GM03348 (cell line): ENCODE measurements at regions not wholly inside any gene's neighbourhood (a gene's known extent, or its start where the extent isn't known, plus 50 kb on each side); places are given as distances from the start of the nearest gene placed in this dataset.
"Not testable (repeated sequence)": the region's sequence is repeated elsewhere in the genome, so short reads cannot be mapped to it uniquely, and the experiment has no call there.

Experiments used
- DNase-seq: peaks from one replicate; pipeline ENCODE4 v3.0.0; 2012; ENCODE audit warnings: low spot score

DNA sequence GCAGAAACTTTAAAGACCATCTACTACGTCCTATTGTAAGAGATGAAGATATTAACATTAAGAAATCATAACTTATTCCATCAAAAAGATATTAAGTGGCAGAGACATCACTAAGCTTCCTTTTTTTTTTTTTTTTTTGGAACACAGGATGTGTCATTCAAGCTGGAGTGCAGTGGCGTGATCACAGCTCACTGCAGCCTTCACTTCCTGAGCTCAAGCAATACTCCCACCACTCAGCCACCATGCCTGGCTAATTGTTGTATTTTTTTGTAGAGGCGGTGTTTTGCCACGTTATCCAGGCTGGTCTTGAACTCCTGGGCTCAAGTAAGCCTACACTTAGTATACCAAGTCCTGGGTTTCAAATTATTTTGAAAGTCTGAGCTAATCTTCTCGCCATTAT lies 169.7 kb upstream of the KCTD7 start:
- not testable (repeated sequence) for DNase-seq

DNA sequence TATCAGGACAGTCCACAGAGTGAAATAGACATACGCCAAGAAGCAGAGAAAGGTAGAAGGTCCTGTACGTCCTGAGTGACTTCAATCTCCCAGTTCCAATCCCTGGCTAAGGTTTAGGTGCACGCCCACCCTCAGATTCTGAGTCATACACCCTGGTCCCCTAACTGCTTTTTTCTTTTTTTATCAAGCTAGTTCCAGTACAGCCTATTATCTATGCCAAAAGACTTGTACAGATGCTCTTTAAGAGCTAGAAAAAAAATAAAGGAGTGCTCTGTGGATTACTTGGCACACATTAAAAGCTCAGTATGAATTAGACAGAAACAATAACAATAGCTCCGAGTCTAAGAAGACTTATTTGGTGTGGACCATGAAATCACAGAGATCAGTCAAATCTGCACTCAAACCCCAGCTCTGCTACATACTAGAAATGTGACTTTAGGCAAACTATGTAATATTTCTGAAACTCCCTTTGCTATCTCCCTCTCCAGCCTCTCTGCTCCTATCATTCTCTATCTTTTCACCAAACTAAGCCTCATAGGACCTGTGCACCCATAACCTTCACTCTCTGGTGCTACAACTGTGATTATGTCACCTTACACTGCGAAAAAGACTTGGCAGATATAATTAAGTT lies 168.8 kb upstream of the KCTD7 start:
- not testable (repeated sequence) for DNase-seq

DNA sequence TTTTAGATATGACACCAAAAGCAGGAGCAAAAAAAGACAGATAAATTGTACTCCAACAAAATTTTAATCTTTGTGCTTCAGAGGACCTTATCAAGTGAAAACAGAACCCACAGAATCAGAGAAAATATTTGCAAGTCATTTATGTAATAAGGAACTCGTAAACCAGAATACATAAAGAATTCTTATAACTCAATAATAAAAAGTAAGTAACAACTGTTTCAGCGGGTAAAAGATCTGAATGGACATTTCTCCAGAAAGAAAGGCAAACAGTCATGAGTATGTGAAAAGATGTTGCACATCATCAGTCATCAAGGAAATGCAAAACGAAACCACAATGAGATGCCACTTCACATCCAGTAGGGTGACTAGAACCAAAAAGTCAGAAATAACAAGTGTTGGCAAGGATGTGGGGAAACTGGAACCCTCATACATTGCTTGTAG lies 167.7 kb upstream of the KCTD7 start:
- DNase-seq: no peak

DNA sequence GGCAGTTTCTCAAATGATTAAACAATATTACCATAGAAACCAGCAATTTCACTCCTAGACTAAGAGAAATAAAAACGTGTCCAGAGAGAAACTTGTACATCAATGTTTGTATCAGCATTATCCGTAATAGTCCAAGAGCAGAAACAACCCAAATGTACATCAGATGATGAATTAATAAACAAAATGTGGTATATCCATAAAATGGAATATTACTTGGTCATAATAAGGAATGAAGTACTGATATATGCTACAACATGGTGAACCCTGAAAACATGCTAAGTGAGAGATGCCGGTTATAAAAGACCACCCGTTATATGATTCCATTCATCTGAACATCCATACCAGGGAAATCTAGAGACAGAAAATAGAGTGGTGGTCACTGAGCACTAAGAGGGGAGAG lies 167.3 kb upstream of the KCTD7 start:
- not testable (repeated sequence) for DNase-seq

DNA sequence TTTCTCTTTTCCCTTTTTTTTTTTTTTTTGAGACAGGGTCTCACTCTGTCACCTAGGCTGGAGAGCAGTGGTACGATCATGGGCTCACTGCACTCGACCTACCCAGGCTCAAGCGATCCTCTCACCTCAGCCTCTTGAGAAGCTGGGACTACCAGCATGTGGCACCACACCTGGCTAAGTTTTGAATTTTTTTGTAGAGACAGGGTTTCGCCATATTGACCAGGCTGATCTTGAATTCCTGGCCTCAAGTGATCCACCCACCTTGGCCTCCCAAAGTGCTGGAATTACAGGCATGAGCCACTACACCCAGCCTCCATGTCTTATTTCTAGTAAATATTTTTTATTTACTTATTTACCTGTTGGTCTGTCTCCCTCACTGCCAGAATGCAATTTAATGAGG lies 165.8 kb upstream of the KCTD7 start:
- DNase-seq: not testable (repeated sequence)

DNA sequence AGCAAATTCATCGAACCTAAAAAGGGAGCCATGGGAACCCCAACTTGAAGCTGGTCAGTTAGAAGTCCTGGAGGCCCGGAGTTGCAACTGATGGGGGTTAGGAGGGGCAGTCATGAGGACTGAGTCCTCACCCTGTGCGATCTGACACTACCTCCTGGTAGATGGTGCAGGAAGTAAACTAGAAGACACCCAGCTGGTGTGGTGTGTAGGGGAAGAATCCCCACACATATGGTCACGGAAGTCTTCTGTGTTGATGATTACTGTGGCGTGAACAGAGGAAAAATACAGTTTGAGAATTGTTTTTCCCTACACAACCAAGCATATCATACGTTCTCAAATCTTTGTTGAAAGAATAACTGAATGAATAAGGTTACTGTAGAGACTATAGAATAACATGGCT lies 164.6 kb upstream of the KCTD7 start:
- DNase-seq: no peak

DNA sequence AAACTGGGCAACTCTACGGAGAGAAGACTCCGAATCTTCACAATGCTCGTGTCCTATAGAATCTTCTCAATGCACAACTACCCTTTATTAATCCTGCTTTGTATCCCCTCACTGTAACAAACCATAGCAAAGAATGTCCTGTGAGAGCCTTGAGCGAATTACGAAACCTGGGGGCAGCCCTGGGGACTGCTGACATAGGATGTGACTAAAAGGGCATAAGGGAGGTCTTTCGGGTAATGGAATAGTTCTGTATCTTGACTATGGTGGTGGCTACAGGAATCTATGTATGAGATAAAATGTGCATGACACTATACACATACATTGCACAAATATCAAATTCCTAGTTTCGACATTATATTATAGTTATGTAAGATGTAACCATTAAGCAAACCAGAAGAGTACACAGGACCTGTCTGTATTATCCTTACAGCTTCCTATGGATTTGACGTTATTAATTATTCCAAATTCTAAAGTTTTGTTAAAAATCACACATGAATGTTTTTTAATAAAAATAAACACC lies 162.5 kb upstream of the KCTD7 start:
- no peak for DNase-seq

DNA sequence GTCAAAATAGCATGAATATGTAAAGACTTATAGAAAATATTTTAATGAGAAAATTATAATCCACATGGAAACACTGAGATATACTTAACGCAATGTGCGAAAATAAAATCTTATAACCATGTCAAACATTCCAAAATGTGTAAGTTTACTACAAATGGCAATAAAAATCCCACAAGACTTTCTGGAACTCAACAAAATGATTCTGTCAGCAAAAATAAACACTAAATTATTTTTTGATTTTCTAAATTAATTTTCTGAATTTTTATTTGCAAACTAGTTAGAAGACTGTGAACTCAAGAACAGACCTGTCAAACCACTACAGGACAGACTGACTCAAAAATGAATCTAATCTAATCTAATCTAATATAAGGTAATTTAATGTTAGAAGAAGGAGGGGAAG lies 160.8 kb upstream of the KCTD7 start:
- DNase-seq: no peak

DNA sequence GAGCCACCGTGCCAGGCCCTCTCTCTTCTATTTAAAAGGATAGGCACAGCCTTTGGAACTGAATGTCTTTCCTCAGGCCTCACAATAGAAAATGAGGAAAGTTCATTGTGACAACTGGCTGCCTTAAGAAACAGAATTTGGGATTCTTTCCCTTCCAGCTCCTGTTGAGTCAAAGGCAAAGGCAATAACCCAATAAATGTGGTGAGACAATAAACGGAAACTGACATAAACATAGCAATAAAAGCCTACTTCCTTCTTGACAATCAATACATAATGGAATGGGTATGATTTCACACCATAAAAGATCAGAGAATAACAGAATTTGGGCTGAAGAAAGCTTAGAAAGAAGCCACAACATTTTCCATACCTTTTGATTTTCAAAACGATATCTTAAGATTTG lies 155.6 kb upstream of the KCTD7 start:
- DNase-seq: not testable (repeated sequence)

DNA sequence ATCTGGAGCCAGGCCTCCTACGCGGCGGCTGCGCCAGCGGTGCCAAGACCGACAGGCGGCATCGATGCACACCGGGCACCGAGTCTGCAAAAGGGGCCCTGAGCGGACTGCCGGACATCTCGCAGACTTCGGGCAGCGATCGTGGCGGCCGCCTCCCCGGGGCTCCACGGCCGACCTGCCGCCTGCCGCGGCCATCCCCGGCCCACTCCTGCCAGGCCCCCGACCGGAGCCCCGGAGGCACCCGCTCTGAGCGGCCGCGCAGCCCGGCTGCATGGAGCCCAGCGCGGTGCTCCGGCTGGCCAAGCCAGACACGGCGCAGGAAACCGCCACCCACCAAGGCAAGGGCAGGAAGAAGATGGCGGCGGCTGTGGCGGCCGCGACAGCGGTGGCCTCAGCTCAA lies 154.2 kb upstream of the KCTD7 start:
- no peak for DNase-seq

DNA sequence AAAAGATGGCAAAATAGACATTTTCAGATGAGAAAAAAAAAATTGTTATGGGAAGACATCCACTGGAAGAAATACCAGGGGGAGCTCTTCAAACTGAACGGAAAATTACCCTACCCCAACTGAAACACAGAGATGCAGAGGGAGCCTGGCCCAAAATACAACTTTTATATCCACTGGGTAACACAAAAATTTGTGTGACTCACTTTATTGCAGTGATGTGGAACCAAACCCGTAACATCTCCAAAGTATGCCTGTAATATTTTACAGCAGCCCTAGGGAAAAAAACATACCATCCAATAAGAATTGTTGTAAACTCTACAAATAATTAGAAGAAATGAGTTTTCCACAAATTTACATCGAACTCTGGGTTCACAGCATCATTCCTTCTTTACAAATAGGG lies 152.6 kb upstream of the KCTD7 start:
- DNase-seq: not testable (repeated sequence)

DNA sequence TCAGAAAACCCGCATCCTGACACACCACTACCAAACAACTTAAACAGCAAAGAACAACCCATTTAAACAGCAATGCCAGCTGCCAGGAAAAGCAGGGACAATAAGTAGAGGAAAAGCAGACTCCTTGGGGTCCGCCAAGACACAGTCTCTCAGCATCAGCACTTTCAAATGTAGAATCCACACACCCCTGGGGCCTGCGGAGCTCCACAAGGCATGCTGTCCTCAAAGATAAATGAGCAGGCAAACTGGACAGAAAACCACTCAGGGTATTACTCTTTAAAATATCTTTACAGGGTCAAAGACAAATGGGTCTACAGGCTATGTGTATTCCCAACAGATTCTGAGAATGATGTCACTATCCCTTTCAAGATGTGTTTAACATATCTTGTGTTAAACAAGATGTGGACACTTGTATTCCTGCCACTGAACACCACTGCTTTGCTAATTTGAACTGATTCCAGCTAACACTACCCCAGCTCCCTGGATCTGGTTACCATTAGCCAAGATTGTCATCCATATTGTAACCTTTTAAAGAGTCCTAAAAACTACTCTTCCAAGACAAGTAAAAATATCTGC lies 150.8 kb upstream of the KCTD7 start:
- not testable (repeated sequence) for DNase-seq

DNA sequence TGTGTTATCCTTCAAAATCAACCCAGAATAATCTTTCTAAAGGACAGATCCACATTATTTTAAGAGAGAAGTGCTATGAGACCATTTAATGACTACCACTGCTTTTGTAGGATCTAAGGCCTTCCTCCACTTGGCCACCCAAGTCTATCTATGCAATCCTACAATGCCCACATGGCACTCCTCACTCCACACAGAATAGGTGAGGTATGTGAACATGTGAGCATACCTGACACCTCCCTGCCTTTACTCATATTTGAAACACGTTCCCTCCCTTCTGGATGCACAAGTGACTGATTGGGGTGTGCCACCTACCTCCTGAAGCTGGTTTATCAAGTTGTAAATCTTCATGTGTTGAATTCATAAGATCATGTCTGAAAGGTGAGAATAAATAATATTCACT lies 147.5 kb upstream of the KCTD7 start:
- not testable (repeated sequence) for DNase-seq

DNA sequence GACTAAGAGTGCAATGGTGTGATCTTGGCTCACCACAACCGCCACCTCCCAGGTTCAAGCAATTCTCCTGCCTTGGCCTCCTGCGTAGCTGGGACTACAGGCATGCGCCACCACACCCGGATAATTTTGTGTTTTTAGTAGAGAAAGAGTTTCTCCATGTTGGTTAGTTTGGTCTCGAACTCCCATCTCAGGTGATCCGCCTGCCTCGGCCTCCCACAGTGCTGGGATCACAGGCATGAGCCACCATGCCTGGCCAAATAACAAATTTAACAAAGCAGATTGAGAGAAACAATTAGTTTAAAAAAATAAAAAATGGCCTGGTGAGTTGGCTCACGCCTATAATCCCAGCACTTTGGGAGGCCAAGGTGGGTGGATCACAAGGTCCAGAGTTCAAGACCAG lies 139.6 kb upstream of the KCTD7 start:
- not testable (repeated sequence) for DNase-seq

DNA sequence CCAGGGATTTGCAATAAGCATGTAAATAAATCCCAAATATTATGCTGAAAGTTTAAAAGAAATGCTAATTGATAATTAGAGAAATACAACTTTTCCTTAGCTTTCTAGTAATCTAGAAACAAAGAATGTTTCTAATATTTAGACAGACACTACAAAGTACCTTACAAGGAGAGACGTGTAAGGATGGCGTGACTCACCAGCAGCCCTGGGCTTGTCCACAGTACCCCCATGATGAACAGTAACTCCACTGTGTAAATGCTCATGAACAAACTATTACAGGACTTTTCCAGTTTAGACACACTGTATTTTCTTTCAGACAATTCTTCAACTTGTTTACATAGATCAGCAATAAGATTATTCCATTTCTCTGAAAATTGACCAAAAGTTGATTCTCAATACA lies 138.9 kb upstream of the KCTD7 start:
- DNase-seq: not testable (repeated sequence)

DNA sequence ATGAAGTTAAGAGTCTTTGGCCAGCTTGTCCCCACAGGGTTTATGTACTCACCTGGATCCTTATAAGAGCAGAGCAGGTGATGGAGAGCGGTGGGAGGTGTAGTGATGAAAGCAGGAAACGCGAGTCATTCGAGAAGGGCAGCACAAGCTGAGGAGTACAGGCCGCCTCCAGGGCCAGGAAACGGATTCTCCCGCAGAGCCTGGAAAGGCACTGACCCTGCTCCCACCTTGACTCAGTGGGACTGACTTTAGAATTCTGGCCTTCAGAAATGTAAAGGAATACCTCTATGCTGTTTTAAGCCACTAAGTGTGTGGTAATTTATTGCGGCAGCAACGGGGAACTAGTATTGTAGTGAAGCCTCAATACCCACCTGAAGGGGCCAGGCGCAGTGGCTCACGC lies 137.7 kb upstream of the KCTD7 start:
- DNase-seq: not testable (repeated sequence)

DNA sequence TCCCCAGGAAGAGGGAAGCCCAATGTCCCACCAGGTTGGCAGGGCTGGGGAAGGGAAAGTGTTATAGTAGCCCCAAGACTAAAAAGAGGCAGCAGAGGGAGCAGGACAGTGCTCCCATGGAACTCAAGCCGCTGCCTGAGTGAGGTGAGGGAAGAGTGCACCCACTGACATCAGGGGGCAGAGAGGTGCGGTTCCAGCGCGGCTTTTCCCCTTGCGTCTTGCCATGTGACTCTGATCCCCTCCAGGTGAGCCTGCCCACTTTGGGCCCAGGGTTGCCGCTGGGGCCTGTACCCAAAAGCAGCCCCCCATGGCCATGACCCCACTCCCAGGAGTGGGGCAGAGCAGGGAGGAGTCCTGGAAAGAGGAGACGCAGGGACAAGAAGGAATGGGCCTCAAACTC lies 136.3 kb upstream of the KCTD7 start:
- DNase-seq: not testable (repeated sequence)

DNA sequence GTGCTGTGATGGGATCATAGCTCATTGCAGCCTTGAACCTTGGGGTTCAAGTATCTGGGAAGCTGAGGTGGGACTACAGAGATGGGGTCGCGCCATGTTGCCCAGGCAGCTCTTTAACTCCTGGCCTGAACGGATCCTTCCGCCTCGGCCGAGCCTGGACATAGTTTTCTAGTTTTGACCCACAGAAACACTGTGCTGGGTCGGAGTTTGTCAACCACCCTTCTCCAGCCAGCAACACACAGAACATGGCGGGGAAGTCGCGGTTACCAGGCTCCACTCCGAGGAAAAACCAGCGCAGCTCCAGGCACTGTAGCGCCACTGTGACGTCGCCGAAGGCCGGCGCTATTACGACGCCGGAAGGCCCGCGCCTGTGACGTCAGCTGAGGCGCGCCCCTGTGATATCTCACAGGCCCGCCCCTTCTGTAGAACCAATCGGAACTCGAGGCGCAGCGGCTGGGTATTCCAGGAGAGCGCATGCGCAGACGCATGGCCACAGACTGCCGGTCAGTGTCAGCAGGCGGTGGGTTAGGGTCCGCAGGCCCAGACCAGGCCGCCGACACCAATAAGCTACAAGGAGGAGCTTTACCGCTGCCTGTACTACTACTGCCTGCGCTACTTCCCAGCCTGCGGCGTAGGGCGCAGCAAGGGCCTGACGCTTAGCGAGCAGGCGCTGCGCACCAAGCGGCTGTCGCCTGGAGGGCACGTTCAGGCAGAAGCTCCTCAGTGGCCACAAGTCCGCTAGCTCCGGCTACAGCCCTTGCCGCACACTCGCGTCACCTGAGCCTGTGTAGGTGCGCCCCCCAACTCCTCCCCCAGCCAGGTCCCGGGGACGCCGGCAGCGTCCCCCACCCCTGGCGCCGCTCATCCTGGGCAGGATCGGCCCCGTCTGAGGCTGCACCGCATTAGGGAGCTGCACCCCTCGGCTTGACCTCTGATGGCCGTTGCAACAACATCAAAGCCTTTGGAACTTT lies 135.2 kb upstream of the KCTD7 start:
- DNase-seq: peak; percentile 99

DNA sequence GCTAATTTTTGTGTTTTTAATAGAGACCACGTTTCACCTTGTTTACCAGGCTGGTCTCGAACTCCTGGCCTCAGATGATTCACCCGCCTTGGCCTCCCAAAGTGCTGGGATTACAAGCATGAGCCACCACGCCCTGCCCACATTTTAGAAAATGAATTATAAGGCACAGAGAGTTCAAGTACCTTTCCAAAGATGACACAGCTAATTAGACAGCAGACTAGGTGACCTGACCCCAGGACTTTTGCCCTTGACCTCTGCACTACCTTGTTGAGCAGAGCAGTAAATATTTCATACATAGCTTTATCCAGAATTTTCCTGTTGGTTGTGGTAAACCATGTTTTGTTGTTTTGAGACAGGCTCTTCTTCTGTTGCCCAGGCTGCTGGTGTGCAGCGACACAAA lies 131.3 kb upstream of the KCTD7 start:
- DNase-seq: no peak

DNA sequence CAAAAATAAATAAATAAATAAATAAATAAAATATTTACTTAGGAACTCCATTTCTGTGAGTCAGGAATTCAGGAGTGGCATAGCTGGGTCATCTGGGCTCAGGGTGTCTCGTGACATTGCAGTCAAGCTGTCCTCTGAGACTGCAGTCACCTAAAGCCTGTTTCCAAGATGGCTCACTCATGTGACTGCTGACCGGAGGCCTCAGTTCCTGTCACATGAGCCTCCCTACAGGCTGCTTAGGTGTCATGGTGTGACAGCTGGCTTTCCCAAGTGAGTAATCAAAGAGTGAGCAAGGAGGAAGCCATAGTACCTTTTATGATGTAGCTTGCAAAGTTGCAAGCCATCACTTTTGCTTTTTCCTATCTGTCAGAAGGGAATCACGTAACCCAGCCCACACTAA lies 128.6 kb upstream of the KCTD7 start:
- no peak for DNase-seq

DNA sequence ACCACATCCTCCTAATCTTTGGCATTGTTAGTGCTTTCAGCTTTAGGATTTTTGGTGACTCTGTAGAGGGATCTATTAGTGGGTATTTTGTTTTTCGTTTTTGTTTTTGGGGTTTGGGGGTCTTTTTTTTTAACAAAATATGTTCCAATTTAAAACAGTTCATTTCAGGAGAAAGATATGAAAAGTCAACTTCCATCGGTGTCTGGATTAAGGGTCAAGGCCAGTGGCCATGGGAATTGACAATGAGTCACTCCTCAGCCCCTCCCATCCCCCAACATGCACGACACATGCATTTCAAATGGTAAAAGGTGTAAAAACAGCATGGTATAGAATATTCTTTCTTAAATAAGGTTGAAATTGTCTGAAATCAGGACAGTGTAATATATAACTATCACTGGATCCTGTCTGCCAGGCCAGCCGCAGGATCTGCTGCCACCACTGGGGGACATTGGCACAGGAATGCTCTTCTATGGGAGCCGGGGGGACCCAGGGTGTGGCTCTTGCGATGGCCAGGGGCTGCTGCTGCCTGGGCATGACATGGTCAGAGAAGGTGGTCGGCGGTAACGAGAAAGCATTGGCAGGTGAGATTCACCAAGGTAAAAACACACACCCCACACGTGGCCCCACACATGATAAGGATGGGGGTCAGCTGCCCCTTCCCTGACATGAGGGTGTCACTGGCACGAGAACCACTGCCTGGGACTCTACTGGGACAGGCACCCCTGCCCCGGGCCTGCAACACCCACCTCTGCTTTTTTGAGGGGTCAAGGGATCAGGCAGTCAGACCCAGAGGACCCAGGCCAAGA lies 126.2 kb upstream of the KCTD7 start:
- peak; percentile 11 for DNase-seq

DNA sequence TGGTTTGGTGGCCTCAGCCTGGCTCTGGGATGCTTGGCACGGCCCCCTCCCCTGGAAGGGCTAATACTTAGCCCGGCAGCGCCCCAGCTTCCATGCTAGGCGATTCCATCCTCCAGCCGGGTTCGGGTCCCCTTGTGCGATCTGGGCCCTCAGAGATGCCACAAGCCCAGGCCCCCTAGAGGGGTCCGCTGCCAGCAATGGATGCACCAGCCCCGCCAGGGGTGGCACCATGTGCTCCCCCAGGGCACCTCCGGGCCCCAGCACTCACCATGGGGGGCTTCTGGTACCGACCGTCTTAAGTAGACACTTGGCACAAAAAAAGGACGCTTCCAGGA lies 125.7 kb upstream of the KCTD7 start:
- peak; percentile 1 for DNase-seq
